Astrocyte of the spinal cord (primary cell): ENCODE measurements at regions not wholly inside any gene's neighbourhood (a gene's known extent, or its start where the extent isn't known, plus 50 kb on each side); places are given as distances from the start of the nearest gene placed in this dataset.

ENCODE experiments used
- DNase-seq: peaks from one replicate; pipeline ENCODE4 v3.0.0; 2011; ENCODE audit warnings: low read depth, low spot score
- H3K4me3 ChIP-seq: 2 replicates; pipeline ENCODE4 v1.5.1; 2011; ENCODE audit warnings: low read depth, mild to moderate bottlenecking, low read length, moderate library complexity
- CTCF ChIP-seq: IDR thresholded peaks from 2 replicates; pipeline ENCODE4 v1.5.1; 2012; ENCODE audit warnings: low read depth, mild to moderate bottlenecking, low read length, inconsistent platforms
- in situ Hi-C: cut with HindIII; loops from 2 replicates; pipeline ENCODE4 v1.10.0; 2017; ENCODE audit warnings: low sequenced_read_pairs

GRCh38 chr12:4088451-4088850 is 185.1 kb upstream of the CCND2 start:
- in situ Hi-C loops = no loop called here
- H3K4me3 ChIP-seq = no peak overlapping the region
- DNase-seq = no peak
- no peak for TF ChIP-seq CTCF

GRCh38 chr12:4086481-4086880 is 187.1 kb upstream of the CCND2 start:
- in situ Hi-C loops = no loop called here
- no peak for DNase-seq
- no peak for TF ChIP-seq CTCF
- H3K4me3 ChIP-seq = no peak overlapping the region

- no peak overlapping the region for H3K4me3 ChIP-seq
- no peak for DNase-seq
- in situ Hi-C loops = no loop called here
- TF ChIP-seq CTCF = no peak
Observed at GRCh38 chr12:4084573-4084972, 189.0 kb upstream of the CCND2 start.

- no peak for DNase-seq
- H3K4me3 ChIP-seq = no peak overlapping the region
- TF ChIP-seq CTCF = no peak
- in situ Hi-C loops = no loop called here
Observed at GRCh38 chr12:4082809-4083403, 190.7 kb upstream of the CCND2 start.

- DNase-seq = no peak
- in situ Hi-C loops = no loop called here
- H3K4me3 ChIP-seq = no peak overlapping the region
- no peak for TF ChIP-seq CTCF
Observed at GRCh38 chr12:4080213-4080612, 193.3 kb upstream of the CCND2 start.

- no peak for DNase-seq
- TF ChIP-seq CTCF = no peak
- in situ Hi-C loops = no loop called here
- no peak overlapping the region for H3K4me3 ChIP-seq
Observed at GRCh38 chr12:4074129-4074528, 199.4 kb upstream of the CCND2 start.

GRCh38 chr12:4069670-4070010 is 196.4 kb upstream of the PARP11 start:
- in situ Hi-C loops = no loop called here
- no peak for DNase-seq

More at GRCh38 chr12:4069670-4070010, 196.4 kb upstream of the PARP11 start:
- no peak overlapping the region for H3K4me3 ChIP-seq
- no peak for TF ChIP-seq CTCF
